Nephron (organoid): ENCODE measurements at regions not wholly inside any gene's neighbourhood (a gene's known extent, or its start where the extent isn't known, plus 50 kb on each side); places are given as distances from the start of the nearest gene placed in this dataset.

ENCODE experiments used
- H3K27ac Mint-ChIP-seq, 3 experiments: 2 replicates each; pipeline ENCODE4 v1.8.0; 2020; ENCODE audit warnings: mixed read lengths in 3 of 3, mild to moderate bottlenecking in 2 of 3, moderate library complexity in 1 of 3
- H3K27me3 Mint-ChIP-seq: 2 replicates; pipeline ENCODE4 v1.8.0; 2021; ENCODE audit warnings: low read depth, mild to moderate bottlenecking, moderate library complexity, mixed read lengths
- H3K36me3 Mint-ChIP-seq: 2 replicates; pipeline ENCODE4 v1.8.0; 2020; ENCODE audit warnings: low read depth, mixed read lengths
- H3K4me1 Mint-ChIP-seq: 2 replicates; pipeline ENCODE4 v1.8.0; 2020; ENCODE audit warnings: mixed read lengths
- H3K4me3 Mint-ChIP-seq, 3 experiments: 2 replicates each; pipeline ENCODE4 v1.8.0; 2020; ENCODE audit warnings: mild to moderate bottlenecking in 3 of 3, mixed read lengths in 3 of 3, moderate library complexity in 2 of 3
- H3K9me3 Mint-ChIP-seq: 2 replicates; pipeline ENCODE4 v1.8.0; 2020; ENCODE audit warnings: mixed read lengths
- TF ChIP-seq, protein P1 (sequence below), 3 experiments: fragments of 200-600 bp; sonication (generic); IDR thresholded peaks; one replicate each; pipeline ENCODE4 v1.5.0; 2021; ENCODE audit warnings: antibody characterized with exemption in 3 of 3; ENCODE audit not compliant: unreplicated experiment in 3 of 3

DNA sequence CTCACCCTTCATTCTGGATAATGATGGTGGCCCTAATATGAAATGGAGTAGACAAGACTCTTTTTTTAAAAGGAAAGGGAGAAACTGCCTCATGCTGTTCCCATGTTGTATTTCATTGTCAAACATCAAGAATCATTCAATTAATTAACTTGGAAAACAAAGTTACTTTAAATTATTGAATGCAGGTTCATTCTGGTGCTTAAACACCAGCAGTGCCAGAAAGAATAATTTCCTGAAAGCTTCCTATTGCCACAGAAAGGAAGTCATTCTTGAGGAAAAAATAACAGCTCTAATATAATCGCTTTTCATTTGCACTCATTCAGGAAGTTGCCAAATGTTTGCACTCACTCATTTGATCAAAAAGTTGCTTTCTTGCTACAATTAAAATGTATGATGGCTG is 497.1 kb upstream of the CDH11 start:
- Mint-ChIP-seq H3K4me3 (no peak overlapping the region), H3K36me3 (no peaks in the 10 kb centered on the region), H3K9me3 (peaks cover 7% of the 10 kb centered on the region), H3K4me1 (peaks cover 25% of the 10 kb centered on the region), H3K27me3 (peaks cover 4% of the 10 kb centered on the region), H3K27ac (no peak overlapping the region)
- TF ChIP-seq, protein P1, sequence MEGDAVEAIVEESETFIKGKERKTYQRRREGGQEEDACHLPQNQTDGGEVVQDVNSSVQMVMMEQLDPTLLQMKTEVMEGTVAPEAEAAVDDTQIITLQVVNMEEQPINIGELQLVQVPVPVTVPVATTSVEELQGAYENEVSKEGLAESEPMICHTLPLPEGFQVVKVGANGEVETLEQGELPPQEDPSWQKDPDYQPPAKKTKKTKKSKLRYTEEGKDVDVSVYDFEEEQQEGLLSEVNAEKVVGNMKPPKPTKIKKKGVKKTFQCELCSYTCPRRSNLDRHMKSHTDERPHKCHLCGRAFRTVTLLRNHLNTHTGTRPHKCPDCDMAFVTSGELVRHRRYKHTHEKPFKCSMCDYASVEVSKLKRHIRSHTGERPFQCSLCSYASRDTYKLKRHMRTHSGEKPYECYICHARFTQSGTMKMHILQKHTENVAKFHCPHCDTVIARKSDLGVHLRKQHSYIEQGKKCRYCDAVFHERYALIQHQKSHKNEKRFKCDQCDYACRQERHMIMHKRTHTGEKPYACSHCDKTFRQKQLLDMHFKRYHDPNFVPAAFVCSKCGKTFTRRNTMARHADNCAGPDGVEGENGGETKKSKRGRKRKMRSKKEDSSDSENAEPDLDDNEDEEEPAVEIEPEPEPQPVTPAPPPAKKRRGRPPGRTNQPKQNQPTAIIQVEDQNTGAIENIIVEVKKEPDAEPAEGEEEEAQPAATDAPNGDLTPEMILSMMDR (IDR thresholded peaks at IDR 0.05; ENCODE audit: unreplicated experiment in 3 of 3), result no peak

DNA sequence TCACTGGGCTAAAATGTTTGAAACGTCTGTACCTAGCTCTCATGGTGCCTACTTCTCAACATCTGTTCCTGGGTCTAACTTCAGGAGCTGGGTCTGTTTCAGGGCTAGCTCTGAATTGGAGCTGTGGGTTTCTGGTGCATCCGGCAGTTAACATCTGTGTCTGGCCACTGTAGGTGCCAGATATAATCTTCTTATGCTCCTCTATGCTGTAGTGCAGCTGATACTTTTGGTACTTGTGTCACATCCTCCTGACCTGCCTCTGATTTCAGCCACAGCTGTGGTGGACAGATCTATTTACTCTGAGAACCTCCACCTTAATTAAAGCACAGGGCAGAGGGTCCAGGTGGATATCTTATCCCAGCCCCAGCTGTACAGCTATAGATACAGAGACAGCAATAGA is 496.5 kb upstream of the CDH11 start:
- peaks cover 4% of the 10 kb centered on the region for H3K27me3 Mint-ChIP-seq
- H3K36me3 Mint-ChIP-seq, result no peaks in the 10 kb centered on the region
- no peak overlapping the region for H3K27ac Mint-ChIP-seq
- H3K9me3 Mint-ChIP-seq, result peaks cover 7% of the 10 kb centered on the region
- no peak overlapping the region for H3K4me3 Mint-ChIP-seq
- H3K4me1 Mint-ChIP-seq, result peaks cover 25% of the 10 kb centered on the region
- TF ChIP-seq, protein P1 (IDR thresholded peaks at IDR 0.05; ENCODE audit: unreplicated experiment in 3 of 3), result no peak

DNA sequence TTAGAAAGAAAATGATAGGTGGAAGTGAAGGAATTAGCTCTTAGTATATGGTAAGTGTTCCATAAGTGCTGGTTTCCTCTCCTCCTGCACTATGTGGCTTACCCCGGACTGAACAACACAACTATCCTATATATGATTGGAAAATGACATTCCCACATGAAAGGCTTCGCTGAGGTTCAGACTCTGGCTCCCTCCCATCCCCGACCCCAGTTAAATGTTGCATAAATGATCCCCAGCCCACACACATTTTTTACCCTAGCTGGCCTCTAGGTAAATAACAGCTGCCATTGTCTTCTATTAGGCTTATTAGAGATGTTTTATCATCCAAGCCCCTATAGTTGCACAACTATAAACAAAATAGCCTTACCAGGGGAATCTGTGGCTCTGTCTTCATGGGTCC is 495.6 kb upstream of the CDH11 start:
- Mint-ChIP-seq H3K36me3 (no peaks in the 10 kb centered on the region), H3K9me3 (peaks cover 7% of the 10 kb centered on the region), H3K4me1 (peaks cover 25% of the 10 kb centered on the region), H3K4me3 (no peak overlapping the region), H3K27me3 (peaks cover 4% of the 10 kb centered on the region), H3K27ac (peak overlapping the region in 2 of 3 experiments; percentile 12 to 17)
- TF ChIP-seq, protein P1 (IDR thresholded peaks at IDR 0.05; ENCODE audit: unreplicated experiment in 3 of 3), result no peak

DNA sequence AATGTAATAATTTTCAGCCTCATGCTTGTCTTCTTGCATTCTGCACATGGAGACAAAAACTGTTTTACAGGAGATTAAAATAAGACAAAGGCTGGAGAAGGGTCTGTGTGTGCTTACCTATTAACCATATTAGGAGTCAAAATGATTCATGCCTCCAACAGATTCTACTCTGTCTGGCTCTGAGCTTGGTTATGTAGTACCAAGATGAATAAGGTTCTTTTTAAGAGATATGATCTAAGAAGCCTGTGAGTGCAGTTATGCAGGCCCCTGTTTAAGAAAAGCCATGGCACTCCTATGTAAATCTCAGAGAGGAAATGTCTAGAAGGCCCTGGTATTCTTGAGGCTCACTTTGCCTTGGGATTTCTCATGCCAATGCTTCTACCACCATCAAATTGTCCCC is 486.6 kb upstream of the CDH11 start:
- Mint-ChIP-seq H3K4me3 (no peak overlapping the region), H3K27me3 (no peaks in the 10 kb centered on the region), H3K36me3 (no peaks in the 10 kb centered on the region), H3K4me1 (no peaks in the 10 kb centered on the region), H3K27ac (no peak overlapping the region), H3K9me3 (peaks cover 11% of the 10 kb centered on the region)
- TF ChIP-seq, protein P1 (IDR thresholded peaks at IDR 0.05; ENCODE audit: unreplicated experiment in 3 of 3), result no peak

DNA sequence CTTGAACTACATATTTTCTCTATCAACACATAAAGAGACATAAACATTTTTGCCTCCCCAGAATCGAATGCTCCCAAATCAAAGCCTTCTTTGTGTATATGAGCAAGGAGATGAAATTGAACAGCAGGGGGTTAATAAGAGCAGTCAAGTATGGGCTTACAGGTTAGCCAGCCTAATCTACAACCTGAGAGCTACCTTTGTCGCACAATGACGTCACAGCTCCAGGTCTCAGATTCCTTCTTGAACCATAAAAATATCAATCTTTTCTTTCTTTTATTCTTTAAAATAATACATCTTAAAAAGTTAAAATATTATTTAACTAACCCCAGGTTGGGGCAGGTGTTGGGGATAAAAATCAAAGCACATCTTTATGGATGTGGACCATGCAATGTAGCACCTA is 482.9 kb upstream of the CDH11 start:
- Mint-ChIP-seq H3K4me1 (no peaks in the 10 kb centered on the region), H3K27ac (no peak overlapping the region), H3K36me3 (no peaks in the 10 kb centered on the region), H3K9me3 (peaks cover 7% of the 10 kb centered on the region), H3K4me3 (no peak overlapping the region), H3K27me3 (no peaks in the 10 kb centered on the region)
- TF ChIP-seq, protein P1 (IDR thresholded peaks at IDR 0.05; ENCODE audit: unreplicated experiment in 3 of 3), result no peak

DNA sequence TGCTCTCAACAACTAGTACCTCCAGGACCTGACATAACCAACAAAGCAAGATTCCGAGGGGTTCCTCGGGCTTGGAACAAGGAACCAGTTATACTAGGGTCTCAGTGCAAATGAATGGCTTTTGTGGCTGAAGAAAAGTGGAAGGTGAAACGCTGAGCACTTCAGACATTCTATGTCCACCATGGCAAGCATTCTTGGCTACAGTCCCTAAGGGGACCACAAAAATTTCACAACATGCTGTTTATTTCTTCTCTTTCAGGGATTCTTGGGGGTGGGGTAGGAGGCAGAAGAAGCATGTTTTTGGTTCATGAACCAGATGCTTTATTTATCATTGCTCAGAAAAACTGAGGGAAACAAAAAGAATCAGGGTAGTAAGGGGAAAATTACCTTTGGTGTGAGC is 479.9 kb upstream of the CDH11 start:
- H3K27ac Mint-ChIP-seq, result no peak overlapping the region
- no peaks in the 10 kb centered on the region for H3K4me1 Mint-ChIP-seq
- no peaks in the 10 kb centered on the region for H3K36me3 Mint-ChIP-seq

More for the DNA sequence above, 479.9 kb upstream of the CDH11 start:
- Mint-ChIP-seq H3K9me3 (peaks cover 6% of the 10 kb centered on the region), H3K4me3 (no peak overlapping the region), H3K27me3 (no peaks in the 10 kb centered on the region)
- TF ChIP-seq, protein P1 (IDR thresholded peaks at IDR 0.05; ENCODE audit: unreplicated experiment in 3 of 3), result no peak
